AG04450 (cell line): ENCODE measurements at regions not wholly inside any gene's neighbourhood (a gene's known extent, or its start where the extent isn't known, plus 50 kb on each side); places are given as distances from the start of the nearest gene placed in this dataset.

Experiments
- CTCF ChIA-PET: fragments of 300-600, 350-600 bp; formaldehyde crosslinking; extraction: SDS; loops from one replicate; lab custom pipeline; 2022; ENCODE audit warnings: antibody characterized with exemption, inconsistent platforms; lab: Charles Lee
- POLR2A ChIA-PET: fragments of 350-600 bp; formaldehyde crosslinking; extraction: SDS; loops from one replicate; lab custom pipeline; 2021; ENCODE audit warnings: antibody characterized with exemption, inconsistent platforms; lab: Yijun Ruan, JAX
- DNase-seq: peaks from one replicate; pipeline ENCODE4 v3.0.0-alpha.2; 2011; ENCODE audit warnings: low read depth, low spot score
- H3K27ac ChIP-seq: one replicate; pipeline ENCODE4 v1.5.1; 2012; ENCODE audit warnings: low read depth, low read length, control low read depth
- H3K27me3 ChIP-seq: one replicate; pipeline ENCODE4 v1.6.0; 2012; ENCODE audit warnings: low read length; ENCODE audit not compliant: control insufficient read depth, insufficient read depth
- H3K4me3 ChIP-seq: 2 replicates; pipeline ENCODE4 v1.5.1; 2011; ENCODE audit warnings: mild to moderate bottlenecking, low read depth, low read length, control low read depth
- H3K9me3 ChIP-seq: 2 replicates; pipeline ENCODE4 v1.5.1; 2012; ENCODE audit warnings: low read length; ENCODE audit not compliant: control insufficient read depth, insufficient read depth
- TF ChIP-seq, protein P1 (sequence below): IDR thresholded peaks from 2 replicates; pipeline ENCODE4 v1.5.1; 2011; ENCODE audit warnings: low read depth, low read length, control low read depth, inconsistent platforms

- H3K9me3 ChIP-seq = no peaks in the 10 kb centered on the region
- ChIA-PET CTCF (no interaction called here), POLR2A (no interaction called here)
- TF ChIP-seq, protein P1, sequence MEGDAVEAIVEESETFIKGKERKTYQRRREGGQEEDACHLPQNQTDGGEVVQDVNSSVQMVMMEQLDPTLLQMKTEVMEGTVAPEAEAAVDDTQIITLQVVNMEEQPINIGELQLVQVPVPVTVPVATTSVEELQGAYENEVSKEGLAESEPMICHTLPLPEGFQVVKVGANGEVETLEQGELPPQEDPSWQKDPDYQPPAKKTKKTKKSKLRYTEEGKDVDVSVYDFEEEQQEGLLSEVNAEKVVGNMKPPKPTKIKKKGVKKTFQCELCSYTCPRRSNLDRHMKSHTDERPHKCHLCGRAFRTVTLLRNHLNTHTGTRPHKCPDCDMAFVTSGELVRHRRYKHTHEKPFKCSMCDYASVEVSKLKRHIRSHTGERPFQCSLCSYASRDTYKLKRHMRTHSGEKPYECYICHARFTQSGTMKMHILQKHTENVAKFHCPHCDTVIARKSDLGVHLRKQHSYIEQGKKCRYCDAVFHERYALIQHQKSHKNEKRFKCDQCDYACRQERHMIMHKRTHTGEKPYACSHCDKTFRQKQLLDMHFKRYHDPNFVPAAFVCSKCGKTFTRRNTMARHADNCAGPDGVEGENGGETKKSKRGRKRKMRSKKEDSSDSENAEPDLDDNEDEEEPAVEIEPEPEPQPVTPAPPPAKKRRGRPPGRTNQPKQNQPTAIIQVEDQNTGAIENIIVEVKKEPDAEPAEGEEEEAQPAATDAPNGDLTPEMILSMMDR = no peak
- no peak for DNase-seq
- no peak overlapping the region for H3K27ac ChIP-seq
- no peaks in the 10 kb centered on the region for H3K27me3 ChIP-seq
- H3K4me3 ChIP-seq = no peak overlapping the region
Measured at GRCh38 chrX:148284056-148284455, 216.4 kb upstream of the AFF2 start.

DNA sequence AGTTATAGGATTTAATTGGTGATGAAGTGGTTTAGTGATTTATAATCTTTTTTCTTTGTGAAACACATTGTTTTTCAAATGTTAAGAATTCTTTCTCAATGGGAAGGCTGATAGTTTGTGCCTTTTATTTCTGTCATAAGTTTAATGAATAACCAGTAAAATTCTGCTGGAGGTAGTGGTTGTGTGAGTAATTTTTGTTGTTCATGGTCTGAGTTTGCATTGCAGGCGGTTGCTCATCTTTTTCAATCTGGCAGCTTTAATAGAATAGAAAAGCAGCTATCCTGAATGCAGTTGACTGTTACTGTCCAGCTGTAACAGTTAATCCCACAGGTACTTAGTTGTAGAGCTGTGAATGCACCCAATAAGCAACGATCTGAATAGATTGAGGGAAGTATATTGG lies 215.6 kb upstream of the AFF2 start:
- H3K9me3 ChIP-seq = no peaks in the 10 kb centered on the region
- H3K4me3 ChIP-seq = no peak overlapping the region
- ChIA-PET CTCF (no interaction called here), POLR2A (no interaction called here)
- no peak overlapping the region for H3K27ac ChIP-seq
- no peaks in the 10 kb centered on the region for H3K27me3 ChIP-seq
- no peak for DNase-seq
- TF ChIP-seq, protein P1 = no peak

GRCh38 chrX:148288451-148288850 lies 212.0 kb upstream of the AFF2 start:
- CTCF ChIA-PET = no interaction called here
- TF ChIP-seq, protein P1 = no peak
- Histone ChIP-seq H3K27me3 (no peaks in the 10 kb centered on the region), H3K4me3 (no peak overlapping the region), H3K27ac (no peak overlapping the region), H3K9me3 (no peaks in the 10 kb centered on the region)
- DNase-seq = no peak
- POLR2A ChIA-PET = no interaction called here

DNA sequence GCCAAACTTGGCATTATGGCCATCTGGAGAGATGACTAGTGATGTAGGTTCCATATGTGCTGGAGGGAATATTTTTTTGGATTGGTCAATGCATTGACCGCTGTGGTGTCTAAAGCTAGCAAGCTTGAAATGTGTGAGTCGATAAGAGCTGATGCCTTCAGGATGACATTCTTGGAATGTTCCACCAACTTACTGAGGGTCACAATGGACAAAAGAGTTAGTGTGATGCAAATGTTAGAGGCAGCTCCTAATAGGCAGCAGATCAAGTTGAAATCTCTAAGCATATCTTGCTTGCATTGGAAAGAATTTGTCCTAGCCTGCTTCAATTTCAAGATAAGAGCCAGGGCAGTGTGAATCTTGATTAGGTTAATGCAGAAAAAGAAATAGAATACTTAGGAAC lies 210.4 kb upstream of the AFF2 start:
- Histone ChIP-seq H3K27me3 (no peaks in the 10 kb centered on the region), H3K4me3 (no peak overlapping the region), H3K27ac (no peak overlapping the region), H3K9me3 (peaks cover 2% of the 10 kb centered on the region; the same call in 1 of the 2 replicates)
- ChIA-PET CTCF (no interaction called here), POLR2A (no interaction called here)
- DNase-seq = no peak
- TF ChIP-seq, protein P1 = no peak

DNA sequence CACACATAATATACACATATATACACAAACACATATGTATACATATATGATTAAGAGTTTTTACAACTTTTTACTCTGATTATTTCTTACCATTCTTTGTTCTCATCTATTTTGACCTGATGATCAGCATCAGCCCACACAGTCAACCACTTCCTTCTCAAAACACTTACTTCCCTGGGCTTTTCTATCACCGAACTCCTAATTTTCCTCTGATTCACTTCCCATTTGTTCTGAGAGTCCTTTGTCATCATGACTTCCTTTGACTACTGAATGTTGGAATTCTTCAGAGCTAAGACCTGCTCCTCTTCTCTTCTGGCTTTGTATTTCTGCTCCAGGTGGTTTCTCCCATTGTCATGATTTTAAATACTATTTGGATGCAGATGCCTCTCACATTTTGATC lies 209.5 kb upstream of the AFF2 start:
- ChIA-PET POLR2A (no interaction called here), CTCF (no interaction called here)
- Histone ChIP-seq H3K9me3 (peaks cover 2% of the 10 kb centered on the region; the same call in 1 of the 2 replicates), H3K27ac (no peak overlapping the region), H3K27me3 (no peaks in the 10 kb centered on the region), H3K4me3 (no peak overlapping the region)
- TF ChIP-seq, protein P1 = no peak
- no peak for DNase-seq
